ENCODE measurements at regions not wholly inside any gene's neighbourhood (a gene's known extent, or its start where the extent isn't known, plus 50 kb on each side); places are given as distances from the start of the nearest gene placed in this dataset.

GRCh38 chr2:7378591-7378990 lies 461.4 kb downstream of the RNF144A start:
- TF ChIP-seq CTCF (IDR thresholded peaks at IDR 0.05) (no peak), POLR2A (IDR thresholded peaks at IDR 0.05) (no peak)
